Daoy (cell line): ENCODE measurements at regions not wholly inside any gene's neighbourhood (a gene's known extent, or its start where the extent isn't known, plus 50 kb on each side); places are given as distances from the start of the nearest gene placed in this dataset.
"Not testable (repeated sequence)": the region's sequence is repeated elsewhere in the genome, so short reads cannot be mapped to it uniquely, and the experiment has no call there.

Experiments
- DNase-seq: peaks from one replicate; pipeline ENCODE4 v3.0.0-alpha.2; 2015; ENCODE audit warnings: low read depth

- not testable (repeated sequence) for DNase-seq
Measured at GRCh38 chr2:111287646-111288568, 167.2 kb downstream of the BCL2L11 start.

- DNase-seq: not testable (repeated sequence)
Measured at GRCh38 chr2:111290370-111290769, 169.7 kb downstream of the BCL2L11 start.

- DNase-seq: not testable (repeated sequence)
Measured at GRCh38 chr2:111291566-111291965, 170.9 kb downstream of the BCL2L11 start.

- not testable (repeated sequence) for DNase-seq
Measured at GRCh38 chr2:111292232-111292968, 171.7 kb downstream of the BCL2L11 start.

- not testable (repeated sequence) for DNase-seq
Measured at GRCh38 chr2:111294699-111295098, 174.0 kb downstream of the BCL2L11 start.

- DNase-seq: not testable (repeated sequence)
Measured at GRCh38 chr2:111296122-111296804, 175.5 kb downstream of the BCL2L11 start.

GRCh38 chr2:111297128-111297527, 176.4 kb downstream of the BCL2L11 start:
- not testable (repeated sequence) for DNase-seq

GRCh38 chr2:111298927-111299326, 178.2 kb downstream of the BCL2L11 start:
- not testable (repeated sequence) for DNase-seq

- DNase-seq: not testable (repeated sequence)
Measured at GRCh38 chr2:111299635-111300034, 178.9 kb downstream of the BCL2L11 start.

- DNase-seq: not testable (repeated sequence)
Measured at GRCh38 chr2:111301677-111302076, 181.0 kb downstream of the BCL2L11 start.

GRCh38 chr2:111302397-111303218, 181.9 kb downstream of the BCL2L11 start:
- not testable (repeated sequence) for DNase-seq

GRCh38 chr2:111307302-111307701, 186.6 kb downstream of the BCL2L11 start:
- not testable (repeated sequence) for DNase-seq

GRCh38 chr2:111309231-111310075, 188.7 kb downstream of the BCL2L11 start:
- DNase-seq: not testable (repeated sequence)

GRCh38 chr2:111310395-111310794, 189.7 kb downstream of the BCL2L11 start:
- DNase-seq: not testable (repeated sequence)

- not testable (repeated sequence) for DNase-seq
Measured at GRCh38 chr2:111311568-111311967, 190.9 kb downstream of the BCL2L11 start.

GRCh38 chr2:111312897-111313607, 192.3 kb downstream of the BCL2L11 start:
- peak; percentile 67 for DNase-seq

GRCh38 chr2:111313711-111314110, 193.0 kb downstream of the BCL2L11 start:
- DNase-seq: not testable (repeated sequence)

GRCh38 chr2:111315188-111315917, 194.6 kb downstream of the BCL2L11 start:
- peak; percentile 14 for DNase-seq
